HepG2 (cell line): ENCODE measurements at regions not wholly inside any gene's neighbourhood (a gene's known extent, or its start where the extent isn't known, plus 50 kb on each side); places are given as distances from the start of the nearest gene placed in this dataset.

ENCODE experiments used
- ATAC-seq: fragments of 200-7000 bp; cut with Tn5 transposase; 3 replicates; pipeline ENCODE4 v1.9.1; 2020; ENCODE audit warnings: mild to moderate bottlenecking, moderate library complexity
- BruUV-seq: library from RNA; stranded (reverse); fragments of 400-500 nt; replicated peaks from 2 replicates; lab custom pipeline; 2021; lab: Mats Ljungman, UMichigan
- CTCF ChIA-PET: fragments of 300-600 bp; formaldehyde crosslinking; extraction: SDS; loops from one replicate; lab custom pipeline; 2021; ENCODE audit warnings: low total read pairs, inconsistent platforms, low intra/inter-chr PET ratio; lab: Yijun Ruan, JAX
- POLR2A ChIA-PET: fragments of 350-600 bp; sonication (Branson Sonifier 250); formaldehyde crosslinking; loops from one replicate; lab custom pipeline; 2020; ENCODE audit warnings: antibody characterized with exemption, inconsistent platforms; lab: Yijun Ruan, JAX
- DNase-seq: peaks from one replicate; pipeline ENCODE4 v3.0.0-alpha.2; 2015; ENCODE audit warnings: low spot score
- FAIRE-seq: peaks from 3 replicates; lab custom pipeline; 2011; peaks lifted over from hg19 to GRCh38; lab: Jason Lieb, UNC
- H2AFZ ChIP-seq: one replicate; pipeline ENCODE4 v1.6.1; 2011; ENCODE audit warnings: low read length, inconsistent platforms
- H3K27ac ChIP-seq: fragments of 300-600 bp; 3 replicates; pipeline ENCODE4 v1.8.0; 2011; ENCODE audit warnings: mixed run types, mild to moderate bottlenecking, mixed read lengths, low read length, inconsistent platforms; ENCODE audit not compliant: insufficient read depth; ENCODE audit errors: extremely low read length
- H3K27me3 ChIP-seq, 2 experiments: fragments of 200-600 bp in 1 of 2; 2 replicates in 1 of 2; 3 replicates in 1 of 2; pipeline versions ENCODE4 v1.6.0 to v1.8.0; 2011; ENCODE audit warnings: low read length in 2 of 2, mild to moderate bottlenecking in 2 of 2, moderate library complexity in 2 of 2, inconsistent platforms in 1 of 2; ENCODE audit not compliant: insufficient read depth in 2 of 2, control insufficient read depth in 1 of 2
- H3K36me3 ChIP-seq, 2 experiments: fragments of 200-600 bp in 1 of 2; replicated peaks in 1 of 2; 2 replicates in 1 of 2; 3 replicates in 1 of 2; pipeline versions ENCODE4 v1.5.1 to v1.8.0; 2011; ENCODE audit warnings: low read length in 2 of 2, inconsistent platforms in 1 of 2; ENCODE audit not compliant: insufficient read depth in 2 of 2, control insufficient read depth in 1 of 2
- H3K4me1 ChIP-seq: 2 replicates; pipeline ENCODE4 v1.5.1; 2012; ENCODE audit warnings: low read length, inconsistent platforms; ENCODE audit not compliant: insufficient read depth
- H3K4me2 ChIP-seq: 2 replicates; pipeline ENCODE4 v1.6.0; 2011; ENCODE audit warnings: low read depth, low read length, inconsistent platforms
- H3K4me3 ChIP-seq, 3 experiments: fragments of 200-600 bp in 1 of 3; sonication (generic), shearing (Covaris generic) in 1 of 3; replicated peaks in 1 of 3; 2 replicates each; pipeline ENCODE4 v1.5.1; 2011 to 2016; ENCODE audit warnings: low read length in 3 of 3, inconsistent platforms in 2 of 3, low read depth in 2 of 3, mild to moderate bottlenecking in 2 of 3, control low read depth in 1 of 3, mixed read lengths in 1 of 3; ENCODE audit not compliant: insufficient read depth in 1 of 3
- H3K79me2 ChIP-seq: one replicate; pipeline ENCODE4 v1.6.1; 2011; ENCODE audit warnings: low read length, inconsistent platforms; ENCODE audit not compliant: insufficient read depth
- H3K9ac ChIP-seq: 2 replicates; pipeline ENCODE4 v1.6.0; 2011; ENCODE audit warnings: mild to moderate bottlenecking, low read depth, low read length, inconsistent platforms; ENCODE audit not compliant: insufficient read depth
- H3K9me3 ChIP-seq: 2 replicates; pipeline ENCODE4 v1.5.1; 2012; ENCODE audit warnings: mild to moderate bottlenecking, low read length
- H4K20me1 ChIP-seq: 2 replicates; pipeline ENCODE4 v1.6.0; 2011; ENCODE audit warnings: inconsistent platforms, mild to moderate bottlenecking, low read length, moderate library complexity; ENCODE audit not compliant: insufficient read depth
- ELF3 ChIP-seq: IDR thresholded peaks from 2 replicates; pipeline ENCODE4 v1.6.1; 2016; ENCODE audit warnings: missing genetic modification reagents, missing compliant biosample characterization
- FOXP1 ChIP-seq, 2 experiments: fragments of 450-650 bp in 1 of 2; IDR thresholded peaks; 2 replicates each; pipeline ENCODE4 v1.6.1; 2017 to 2018; ENCODE audit warnings: antibody characterized with exemption in 1 of 2
- KDM5A ChIP-seq: fragments of 200-600 bp; sonication (generic); IDR thresholded peaks from 2 replicates; pipeline ENCODE4 v1.7.0; 2018; ENCODE audit warnings: antibody characterized with exemption, mild to moderate bottlenecking, low read length, borderline replicate concordance
- SMYD3 ChIP-seq: sonication (generic); formaldehyde crosslinking; IDR thresholded peaks from 2 replicates; pipeline ENCODE4 v1.8.1; 2023; ENCODE audit warnings: mild to moderate bottlenecking, missing genetic modification reagents
- ZBTB21 ChIP-seq: sonication (generic); formaldehyde crosslinking; IDR thresholded peaks from 2 replicates; pipeline ENCODE4 v1.4.0; 2020; ENCODE audit warnings: missing genetic modification reagents
- ZNF12 ChIP-seq: sonication (generic); formaldehyde crosslinking; IDR thresholded peaks from 2 replicates; pipeline ENCODE4 v1.5.0; 2020; ENCODE audit warnings: missing genetic modification reagents
- ZNF235 ChIP-seq: sonication (generic); formaldehyde crosslinking; IDR thresholded peaks from 2 replicates; pipeline ENCODE4 v1.8.1; 2023; ENCODE audit warnings: mild to moderate bottlenecking, missing genetic modification reagents, borderline replicate concordance
- WGBS: methylation state at CpG from one replicate; pipeline ENCODE4 v1.1.6; 2017; ENCODE audit warnings: low lambda C conversion rate; 5-methylcytosine and 5-hydroxymethylcytosine counted together
- in situ Hi-C: cut with HindIII; loops from 2 replicates; pipeline ENCODE4 v1.10.0; 2017; ENCODE audit warnings: low pct_unique_long_range_greater_than_20kb; ENCODE audit not compliant: extremely low pct_ligation_motif_present
- intact Hi-C: fragments of 100-400 bp; cut with micrococcal nuclease; formaldehyde crosslinking; loops from one replicate; pipeline ENCODE4 v1.10.0; 2022; ENCODE audit not compliant: unreplicated experiment
- TF ChIP-seq, protein P1 (sequence below): sonication (generic); formaldehyde crosslinking; IDR thresholded peaks from 2 replicates; pipeline ENCODE4 v1.8.0; 2022; ENCODE audit warnings: mild to moderate bottlenecking, missing genetic modification reagents, borderline replicate concordance
- TF ChIP-seq, protein P2 (sequence below): sonication (generic); formaldehyde crosslinking; IDR thresholded peaks from 2 replicates; pipeline ENCODE4 v1.4.0; 2020; ENCODE audit warnings: missing genetic modification reagents
- TF ChIP-seq, protein P3 (sequence below): sonication (generic); formaldehyde crosslinking; IDR thresholded peaks from 2 replicates; pipeline ENCODE4 v1.9.0; 2022; ENCODE audit warnings: missing genetic modification reagents, mild to moderate bottlenecking, borderline replicate concordance
- TF ChIP-seq, protein P4 (sequence below): sonication (generic); formaldehyde crosslinking; IDR thresholded peaks from 2 replicates; pipeline ENCODE4 v1.4.0; 2020; ENCODE audit warnings: mild to moderate bottlenecking, missing genetic modification reagents, borderline replicate concordance

DNA sequence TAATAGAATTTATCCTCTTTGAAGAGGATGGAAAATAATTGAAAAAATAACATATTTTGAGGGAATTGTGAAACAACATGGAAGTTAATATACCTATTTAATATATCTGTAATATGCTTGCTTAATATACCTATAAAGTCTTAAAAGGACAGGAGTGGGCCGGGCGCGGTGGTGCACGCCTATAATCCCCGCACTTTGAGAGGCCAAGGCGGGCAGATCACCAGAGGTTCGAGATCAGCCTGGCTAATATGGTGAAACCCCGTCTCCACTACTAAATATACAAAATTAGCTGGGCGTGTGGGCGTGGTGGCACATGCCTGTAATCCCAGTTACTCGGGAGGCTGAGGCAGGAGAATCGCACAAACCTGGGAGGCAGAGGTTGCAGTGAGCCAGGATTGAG is 254.9 kb downstream of the TMX3 start:
- TF ChIP-seq, protein P1, sequence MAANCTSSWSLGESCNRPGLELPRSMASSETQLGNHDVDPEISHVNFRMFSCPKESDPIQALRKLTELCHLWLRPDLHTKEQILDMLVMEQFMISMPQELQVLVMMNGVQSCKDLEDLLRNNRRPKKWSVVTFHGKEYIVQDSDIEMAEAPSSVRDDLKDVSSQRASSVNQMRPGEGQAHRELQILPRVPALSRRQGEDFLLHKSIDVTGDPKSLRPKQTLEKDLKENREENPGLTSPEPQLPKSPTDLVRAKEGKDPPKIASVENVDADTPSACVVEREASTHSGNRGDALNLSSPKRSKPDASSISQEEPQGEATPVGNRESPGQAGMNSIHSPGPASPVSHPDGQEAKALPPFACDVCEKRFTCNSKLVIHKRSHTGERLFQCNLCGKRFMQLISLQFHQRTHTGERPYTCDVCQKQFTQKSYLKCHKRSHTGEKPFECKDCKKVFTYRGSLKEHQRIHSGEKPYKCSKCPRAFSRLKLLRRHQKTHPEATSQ (CRISPR knock-in tag), result no peak
- TF ChIP-seq KDM5A (no peak), ZBTB21 (CRISPR knock-in tag) (no peak), SMYD3 (no peak), ZNF235 (CRISPR knock-in tag) (no peak), ELF3 (CRISPR knock-in tag) (no peak), FOXP1 (IDR thresholded peaks at IDR 0.05) (no peak), FOXP1 (CRISPR knock-in tag; IDR thresholded peaks at IDR 0.05) (no peak), ZNF12 (CRISPR knock-in tag) (no peak)
- TF ChIP-seq, protein P2, sequence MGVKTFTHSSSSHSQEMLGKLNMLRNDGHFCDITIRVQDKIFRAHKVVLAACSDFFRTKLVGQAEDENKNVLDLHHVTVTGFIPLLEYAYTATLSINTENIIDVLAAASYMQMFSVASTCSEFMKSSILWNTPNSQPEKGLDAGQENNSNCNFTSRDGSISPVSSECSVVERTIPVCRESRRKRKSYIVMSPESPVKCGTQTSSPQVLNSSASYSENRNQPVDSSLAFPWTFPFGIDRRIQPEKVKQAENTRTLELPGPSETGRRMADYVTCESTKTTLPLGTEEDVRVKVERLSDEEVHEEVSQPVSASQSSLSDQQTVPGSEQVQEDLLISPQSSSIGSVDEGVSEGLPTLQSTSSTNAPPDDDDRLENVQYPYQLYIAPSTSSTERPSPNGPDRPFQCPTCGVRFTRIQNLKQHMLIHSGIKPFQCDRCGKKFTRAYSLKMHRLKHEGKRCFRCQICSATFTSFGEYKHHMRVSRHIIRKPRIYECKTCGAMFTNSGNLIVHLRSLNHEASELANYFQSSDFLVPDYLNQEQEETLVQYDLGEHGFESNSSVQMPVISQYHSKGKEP, result no peak
- TF ChIP-seq, protein P3, sequence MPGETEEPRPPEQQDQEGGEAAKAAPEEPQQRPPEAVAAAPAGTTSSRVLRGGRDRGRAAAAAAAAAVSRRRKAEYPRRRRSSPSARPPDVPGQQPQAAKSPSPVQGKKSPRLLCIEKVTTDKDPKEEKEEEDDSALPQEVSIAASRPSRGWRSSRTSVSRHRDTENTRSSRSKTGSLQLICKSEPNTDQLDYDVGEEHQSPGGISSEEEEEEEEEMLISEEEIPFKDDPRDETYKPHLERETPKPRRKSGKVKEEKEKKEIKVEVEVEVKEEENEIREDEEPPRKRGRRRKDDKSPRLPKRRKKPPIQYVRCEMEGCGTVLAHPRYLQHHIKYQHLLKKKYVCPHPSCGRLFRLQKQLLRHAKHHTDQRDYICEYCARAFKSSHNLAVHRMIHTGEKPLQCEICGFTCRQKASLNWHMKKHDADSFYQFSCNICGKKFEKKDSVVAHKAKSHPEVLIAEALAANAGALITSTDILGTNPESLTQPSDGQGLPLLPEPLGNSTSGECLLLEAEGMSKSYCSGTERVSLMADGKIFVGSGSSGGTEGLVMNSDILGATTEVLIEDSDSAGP (CRISPR knock-in tag), result no peak
- TF ChIP-seq, protein P4, sequence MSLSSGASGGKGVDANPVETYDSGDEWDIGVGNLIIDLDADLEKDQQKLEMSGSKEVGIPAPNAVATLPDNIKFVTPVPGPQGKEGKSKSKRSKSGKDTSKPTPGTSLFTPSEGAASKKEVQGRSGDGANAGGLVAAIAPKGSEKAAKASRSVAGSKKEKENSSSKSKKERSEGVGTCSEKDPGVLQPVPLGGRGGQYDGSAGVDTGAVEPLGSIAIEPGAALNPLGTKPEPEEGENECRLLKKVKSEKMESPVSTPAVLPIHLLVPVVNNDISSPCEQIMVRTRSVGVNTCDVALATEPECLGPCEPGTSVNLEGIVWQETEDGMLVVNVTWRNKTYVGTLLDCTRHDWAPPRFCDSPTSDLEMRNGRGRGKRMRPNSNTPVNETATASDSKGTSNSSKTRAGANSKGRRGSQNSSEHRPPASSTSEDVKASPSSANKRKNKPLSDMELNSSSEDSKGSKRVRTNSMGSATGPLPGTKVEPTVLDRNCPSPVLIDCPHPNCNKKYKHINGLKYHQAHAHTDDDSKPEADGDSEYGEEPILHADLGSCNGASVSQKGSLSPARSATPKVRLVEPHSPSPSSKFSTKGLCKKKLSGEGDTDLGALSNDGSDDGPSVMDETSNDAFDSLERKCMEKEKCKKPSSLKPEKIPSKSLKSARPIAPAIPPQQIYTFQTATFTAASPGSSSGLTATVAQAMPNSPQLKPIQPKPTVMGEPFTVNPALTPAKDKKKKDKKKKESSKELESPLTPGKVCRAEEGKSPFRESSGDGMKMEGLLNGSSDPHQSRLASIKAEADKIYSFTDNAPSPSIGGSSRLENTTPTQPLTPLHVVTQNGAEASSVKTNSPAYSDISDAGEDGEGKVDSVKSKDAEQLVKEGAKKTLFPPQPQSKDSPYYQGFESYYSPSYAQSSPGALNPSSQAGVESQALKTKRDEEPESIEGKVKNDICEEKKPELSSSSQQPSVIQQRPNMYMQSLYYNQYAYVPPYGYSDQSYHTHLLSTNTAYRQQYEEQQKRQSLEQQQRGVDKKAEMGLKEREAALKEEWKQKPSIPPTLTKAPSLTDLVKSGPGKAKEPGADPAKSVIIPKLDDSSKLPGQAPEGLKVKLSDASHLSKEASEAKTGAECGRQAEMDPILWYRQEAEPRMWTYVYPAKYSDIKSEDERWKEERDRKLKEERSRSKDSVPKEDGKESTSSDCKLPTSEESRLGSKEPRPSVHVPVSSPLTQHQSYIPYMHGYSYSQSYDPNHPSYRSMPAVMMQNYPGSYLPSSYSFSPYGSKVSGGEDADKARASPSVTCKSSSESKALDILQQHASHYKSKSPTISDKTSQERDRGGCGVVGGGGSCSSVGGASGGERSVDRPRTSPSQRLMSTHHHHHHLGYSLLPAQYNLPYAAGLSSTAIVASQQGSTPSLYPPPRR (CRISPR knock-in tag), result no peak
- TF ChIP-seq, all 625 proteins: peak for 0
- no peak for ATAC-seq
- no peak overlapping the region for H3K9ac ChIP-seq
- 6% methylated on average over 12 of the region's 12 CpGs for WGBS
- ChIA-PET POLR2A (no interaction called here), CTCF (no interaction called here)
- no peak for DNase-seq
- no TSS peak for BruUV-seq
- no peak overlapping the region for H2AFZ ChIP-seq
- H4K20me1 ChIP-seq, result no peaks in the 10 kb centered on the region
- H3K79me2 ChIP-seq, result no peaks in the 10 kb centered on the region
- no peak overlapping the region for H3K4me3 ChIP-seq
- H3K36me3 ChIP-seq, result no peaks in the 10 kb centered on the region
- intact Hi-C loops, result no loop called here
- no peaks in the 10 kb centered on the region for H3K9me3 ChIP-seq
- H3K27me3 ChIP-seq, result no peaks in the 10 kb centered on the region
- H3K4me1 ChIP-seq, result no peaks in the 10 kb centered on the region
- in situ Hi-C loops, result no loop called here
- H3K4me2 ChIP-seq, result no peak overlapping the region
- no peak overlapping the region for H3K27ac ChIP-seq
- no peak for FAIRE-seq
